Esophagus squamous epithelium (tissue), 4 donors: ENCODE measurements at regions not wholly inside any gene's neighbourhood (a gene's known extent, or its start where the extent isn't known, plus 50 kb on each side); places are given as distances from the start of the nearest gene placed in this dataset.
"Not testable (repeated sequence)": the region's sequence is repeated elsewhere in the genome, so short reads cannot be mapped to it uniquely, and the experiment has no call there.

Source experiments
- POLR2A ChIP-seq, 4 donors: fragments of 450-650 bp; IDR thresholded peaks; one replicate each; pipeline ENCODE4 v1.6.1; 2017; ENCODE audit warnings: antibody characterized with exemption in 4 of 4, mild to moderate bottlenecking in 4 of 4, moderate library complexity in 3 of 4
- TF ChIP-seq, protein P1 (sequence below), 6 experiments: fragments of 450-650 bp in 4 of 6; fragments of 200-600 bp in 2 of 6; sonication (generic) in 2 of 6; IDR thresholded peaks; one replicate each; pipeline ENCODE4 v1.5.1; 2016 to 2019; ENCODE audit warnings: antibody characterized with exemption in 6 of 6, mild to moderate bottlenecking in 4 of 6, moderate library complexity in 4 of 6

DNA sequence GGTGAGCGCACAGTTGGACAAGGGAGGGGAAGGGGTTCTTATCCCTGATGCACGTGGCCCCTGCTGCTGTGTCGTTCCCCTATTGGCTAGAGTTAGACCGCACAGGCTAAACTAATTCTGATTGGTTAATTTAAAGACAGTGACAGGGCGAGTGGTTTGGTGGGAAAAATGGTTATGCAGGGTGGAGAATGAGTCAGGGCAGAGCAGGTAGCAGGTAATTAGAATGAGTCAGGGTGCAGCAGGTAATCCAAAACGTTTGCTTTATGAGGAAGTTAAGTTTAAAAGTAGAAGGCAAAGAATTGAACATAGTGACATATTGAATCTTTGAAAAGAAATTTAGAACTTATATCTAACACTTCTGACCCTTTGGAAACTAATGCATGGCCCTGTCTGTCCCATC is 240.5 kb downstream of the NUAK1 start:
- TF ChIP-seq, protein P1, sequence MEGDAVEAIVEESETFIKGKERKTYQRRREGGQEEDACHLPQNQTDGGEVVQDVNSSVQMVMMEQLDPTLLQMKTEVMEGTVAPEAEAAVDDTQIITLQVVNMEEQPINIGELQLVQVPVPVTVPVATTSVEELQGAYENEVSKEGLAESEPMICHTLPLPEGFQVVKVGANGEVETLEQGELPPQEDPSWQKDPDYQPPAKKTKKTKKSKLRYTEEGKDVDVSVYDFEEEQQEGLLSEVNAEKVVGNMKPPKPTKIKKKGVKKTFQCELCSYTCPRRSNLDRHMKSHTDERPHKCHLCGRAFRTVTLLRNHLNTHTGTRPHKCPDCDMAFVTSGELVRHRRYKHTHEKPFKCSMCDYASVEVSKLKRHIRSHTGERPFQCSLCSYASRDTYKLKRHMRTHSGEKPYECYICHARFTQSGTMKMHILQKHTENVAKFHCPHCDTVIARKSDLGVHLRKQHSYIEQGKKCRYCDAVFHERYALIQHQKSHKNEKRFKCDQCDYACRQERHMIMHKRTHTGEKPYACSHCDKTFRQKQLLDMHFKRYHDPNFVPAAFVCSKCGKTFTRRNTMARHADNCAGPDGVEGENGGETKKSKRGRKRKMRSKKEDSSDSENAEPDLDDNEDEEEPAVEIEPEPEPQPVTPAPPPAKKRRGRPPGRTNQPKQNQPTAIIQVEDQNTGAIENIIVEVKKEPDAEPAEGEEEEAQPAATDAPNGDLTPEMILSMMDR (IDR thresholded peaks at IDR 0.05) = not testable (repeated sequence)
- not testable (repeated sequence) for TF ChIP-seq POLR2A (IDR thresholded peaks at IDR 0.05)
